Neural progenitor cell (in vitro differentiated cells): ENCODE measurements at regions not wholly inside any gene's neighbourhood (a gene's known extent, or its start where the extent isn't known, plus 50 kb on each side); places are given as distances from the start of the nearest gene placed in this dataset.
A peak's percentile ranks its signal among the peaks of the same experiment; 100 is the strongest.

ENCODE experiments used
- DNase-seq: peaks from one replicate; pipeline ENCODE4 v3.0.0-alpha.2; 2016; ENCODE audit warnings: low spot score
- H2AFZ ChIP-seq: fragments of 200-600 bp; sonication (generic); replicated peaks from 2 replicates; pipeline ENCODE4 v1.6.1; 2016; ENCODE audit warnings: antibody characterized with exemption
- H3F3A ChIP-seq: fragments of 200-600 bp; sonication (generic); 2 replicates; pipeline ENCODE4 v1.6.1; 2016; ENCODE audit warnings: antibody characterized with exemption, low read depth
- H3K27ac ChIP-seq: fragments of 200-600 bp; sonication (generic); 2 replicates; pipeline ENCODE4 v1.5.1; 2016; ENCODE audit warnings: mild to moderate bottlenecking
- H3K27me3 ChIP-seq: fragments of 200-600 bp; sonication (generic); 2 replicates; pipeline ENCODE4 v1.6.1; 2016; ENCODE audit warnings: mild to moderate bottlenecking, moderate library complexity
- H3K36me3 ChIP-seq: fragments of 200-600 bp; sonication (generic); 2 replicates; pipeline ENCODE4 v1.5.1; 2016
- H3K4me1 ChIP-seq: fragments of 200-600 bp; sonication (generic); 2 replicates; pipeline ENCODE4 v1.6.1; 2016; ENCODE audit warnings: mixed run types
- H3K4me2 ChIP-seq: fragments of 200-600 bp; sonication (generic); 2 replicates; pipeline ENCODE4 v1.6.1; 2016
- H3K4me3 ChIP-seq: fragments of 200-600 bp; sonication (generic); 2 replicates; pipeline ENCODE4 v1.5.1; 2016
- H3K79me2 ChIP-seq: fragments of 200-600 bp; sonication (generic); 2 replicates; pipeline ENCODE4 v1.6.1; 2016; ENCODE audit warnings: low read depth
- H3K9ac ChIP-seq: fragments of 200-600 bp; sonication (generic); 2 replicates; pipeline ENCODE4 v1.6.1; 2016
- H3K9me3 ChIP-seq: fragments of 200-600 bp; sonication (generic); 2 replicates; pipeline ENCODE4 v1.5.1; 2016; ENCODE audit warnings: low read depth
- H4K20me1 ChIP-seq: fragments of 200-600 bp; sonication (generic); 2 replicates; pipeline ENCODE4 v1.6.1; 2016; ENCODE audit warnings: low read depth
- H3K27ac Mint-ChIP-seq: 3 replicates; pipeline ENCODE4 v1.8.0; 2021; ENCODE audit warnings: mixed read lengths
- H3K27me3 Mint-ChIP-seq: 2 replicates; pipeline ENCODE4 v1.8.0; 2022; ENCODE audit warnings: low read depth, mild to moderate bottlenecking, inconsistent platforms, moderate library complexity, mixed read lengths; ENCODE audit not compliant: insufficient read depth
- H3K36me3 Mint-ChIP-seq: 3 replicates; pipeline ENCODE4 v1.8.0; 2021; ENCODE audit warnings: mixed read lengths
- H3K4me1 Mint-ChIP-seq: 3 replicates; pipeline ENCODE4 v1.8.0; 2021; ENCODE audit warnings: mixed read lengths
- H3K4me3 Mint-ChIP-seq: 3 replicates; pipeline ENCODE4 v1.8.0; 2021; ENCODE audit warnings: mild to moderate bottlenecking, moderate library complexity, mixed read lengths
- H3K9me3 Mint-ChIP-seq: 3 replicates; pipeline ENCODE4 v1.8.0; 2020; ENCODE audit warnings: mixed read lengths
- CTCF ChIP-seq: fragments of 200-600 bp; sonication (generic); IDR thresholded peaks from 2 replicates; pipeline ENCODE4 v1.5.1; 2017; ENCODE audit warnings: antibody characterized with exemption, mild to moderate bottlenecking
- EZH2 ChIP-seq: fragments of 200-600 bp; sonication (generic); IDR thresholded peaks from 2 replicates; pipeline ENCODE4 v1.6.1; 2017; ENCODE audit warnings: antibody characterized with exemption, mild to moderate bottlenecking, moderate library complexity
- EZH2phosphoT487 ChIP-seq: fragments of 200-600 bp; sonication (generic); IDR thresholded peaks from 2 replicates; pipeline ENCODE4 v1.6.1; 2017; ENCODE audit warnings: antibody characterized with exemption

GRCh38 chr3:59611649-59612443 lies 562.0 kb upstream of the CFAP20DC start:
- H3K79me2 ChIP-seq, result no peaks in the 10 kb centered on the region
- H3F3A ChIP-seq, result no peaks in the 10 kb centered on the region
- H3K27me3 ChIP-seq, result no peaks in the 10 kb centered on the region
- H3K27me3 Mint-ChIP-seq, result peaks cover 8% of the 10 kb centered on the region
- no peak overlapping the region for H3K9ac ChIP-seq
- no peak overlapping the region for H3K4me2 ChIP-seq
- H3K4me1 Mint-ChIP-seq, result peaks cover 36% of the 10 kb centered on the region
- no peak for DNase-seq
- no peak overlapping the region for H3K4me3 Mint-ChIP-seq
- no peak overlapping the region for H2AFZ ChIP-seq
- H3K36me3 ChIP-seq, result no peaks in the 10 kb centered on the region
- H3K4me3 ChIP-seq, result no peak overlapping the region
- TF ChIP-seq CTCF, result no peak
- TF ChIP-seq EZH2phosphoT487, result no peak
- no peak for TF ChIP-seq EZH2
- H3K9me3 Mint-ChIP-seq, result peaks cover 9% of the 10 kb centered on the region
- H3K27ac Mint-ChIP-seq, result no peak overlapping the region
- no peaks in the 10 kb centered on the region for H3K4me1 ChIP-seq
- no peaks in the 10 kb centered on the region for H3K9me3 ChIP-seq
- no peaks in the 10 kb centered on the region for H3K36me3 Mint-ChIP-seq
- H3K27ac ChIP-seq, result no peak overlapping the region
- H4K20me1 ChIP-seq, result no peaks in the 10 kb centered on the region

DNA sequence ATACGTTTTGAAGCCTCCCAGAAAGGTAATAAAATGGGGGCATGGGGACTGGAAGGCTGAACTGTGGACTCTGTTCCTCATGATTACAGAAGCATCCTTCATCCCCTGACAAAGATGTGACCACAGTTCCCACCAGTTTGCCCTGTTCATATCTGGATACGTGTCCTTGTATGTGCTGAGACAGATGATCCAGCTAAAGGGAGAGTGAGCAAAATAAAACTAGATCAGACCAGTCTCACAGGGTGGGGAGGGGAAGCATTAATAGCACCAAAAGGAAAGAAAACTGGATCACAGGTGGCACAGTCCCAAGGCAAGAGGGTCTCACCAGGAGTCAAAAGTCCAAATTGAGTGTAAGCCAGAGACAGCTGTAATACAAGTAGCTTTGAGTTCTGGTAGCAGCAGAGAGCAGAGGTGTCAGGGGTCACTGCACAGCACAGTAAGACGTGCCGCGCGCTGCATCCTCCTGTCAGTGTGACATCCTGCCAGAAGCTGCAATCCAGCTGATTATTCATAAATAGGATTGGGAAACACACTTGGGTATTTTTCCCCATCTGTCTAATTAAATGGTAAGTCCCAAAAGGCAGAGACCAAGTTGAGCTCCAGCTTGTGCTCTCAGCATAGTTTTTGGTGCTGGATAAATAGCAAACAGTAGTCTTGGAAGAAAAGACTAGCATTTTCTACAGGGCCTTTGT lies 560.0 kb upstream of the CFAP20DC start:
- peak overlapping the region; percentile 32 for H3K27ac Mint-ChIP-seq

GRCh38 chr3:59608356-59608755 lies 558.5 kb upstream of the CFAP20DC start:
- no peaks in the 10 kb centered on the region for H3K79me2 ChIP-seq
- no peak for DNase-seq
- no peaks in the 10 kb centered on the region for H3K36me3 Mint-ChIP-seq
- no peak overlapping the region for H3K4me2 ChIP-seq
- H3K4me3 Mint-ChIP-seq, result no peak overlapping the region
- no peak overlapping the region for H3K9ac ChIP-seq
- H2AFZ ChIP-seq, result no peak overlapping the region
- H3F3A ChIP-seq, result no peaks in the 10 kb centered on the region
- H3K4me3 ChIP-seq, result no peak overlapping the region
- H3K27ac ChIP-seq, result no peak overlapping the region
- H3K27me3 ChIP-seq, result no peaks in the 10 kb centered on the region
- peaks cover 9% of the 10 kb centered on the region for H3K27me3 Mint-ChIP-seq
- H3K4me1 Mint-ChIP-seq, result peaks cover 38% of the 10 kb centered on the region
- no peak for TF ChIP-seq EZH2phosphoT487
- no peak for TF ChIP-seq CTCF
- no peak for TF ChIP-seq EZH2
- H3K9me3 Mint-ChIP-seq, result peaks cover 6% of the 10 kb centered on the region
- H3K36me3 ChIP-seq, result no peaks in the 10 kb centered on the region
- no peaks in the 10 kb centered on the region for H3K9me3 ChIP-seq
- no peaks in the 10 kb centered on the region for H4K20me1 ChIP-seq
- H3K27ac Mint-ChIP-seq, result no peak overlapping the region
- H3K4me1 ChIP-seq, result no peaks in the 10 kb centered on the region

More for the DNA sequence above, 560.0 kb upstream of the CFAP20DC start:
- Histone ChIP-seq H4K20me1 (no peaks in the 10 kb centered on the region), H3F3A (no peaks in the 10 kb centered on the region), H3K36me3 (no peaks in the 10 kb centered on the region), H2AFZ (no peak overlapping the region), H3K4me3 (no peak overlapping the region), H3K9me3 (no peaks in the 10 kb centered on the region), H3K4me2 (no peak overlapping the region), H3K9ac (no peak overlapping the region), H3K27me3 (no peaks in the 10 kb centered on the region), H3K79me2 (no peaks in the 10 kb centered on the region), H3K4me1 (no peaks in the 10 kb centered on the region), H3K27ac (no peak overlapping the region)
- no peak overlapping the region for H3K4me3 Mint-ChIP-seq
- no peak for TF ChIP-seq CTCF
- no peak for TF ChIP-seq EZH2phosphoT487
- peaks cover 7% of the 10 kb centered on the region for H3K9me3 Mint-ChIP-seq
- peak; percentile 37 for DNase-seq
- H3K27me3 Mint-ChIP-seq, result peaks cover 8% of the 10 kb centered on the region
- no peaks in the 10 kb centered on the region for H3K36me3 Mint-ChIP-seq
- H3K4me1 Mint-ChIP-seq, result peaks cover 38% of the 10 kb centered on the region
